HG03159 (cell line): ENCODE measurements at regions not wholly inside any gene's neighbourhood (a gene's known extent, or its start where the extent isn't known, plus 50 kb on each side); places are given as distances from the start of the nearest gene placed in this dataset.

ENCODE experiments used
- ATAC-seq: cut with Tn5 transposase; IDR thresholded peaks from one replicate; pipeline ENCODE4 v1.9.1; 2021; ENCODE audit warnings: mild to moderate bottlenecking, moderate library complexity; ENCODE audit not compliant: unreplicated experiment

DNA sequence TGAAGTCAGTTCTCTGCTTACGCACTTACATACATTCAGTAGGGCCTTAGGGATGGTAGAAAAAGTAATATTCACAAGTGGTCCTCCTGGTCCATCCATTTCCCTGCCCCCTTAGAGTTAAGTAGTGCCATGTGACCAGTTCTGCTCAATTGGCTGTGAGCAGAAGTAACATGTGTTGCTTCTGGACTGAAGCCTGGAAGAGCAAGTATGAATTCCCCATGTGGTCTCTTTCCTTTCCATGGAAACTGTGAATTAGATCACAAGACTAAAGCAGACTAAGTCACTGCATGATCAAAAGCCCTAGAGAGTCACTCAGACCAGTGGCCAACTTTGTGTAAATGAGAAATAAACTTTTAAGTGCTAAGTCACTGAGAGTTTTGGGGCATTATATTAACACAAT, 341.7 kb upstream of the CADM1 start:
- no peak for ATAC-seq

DNA sequence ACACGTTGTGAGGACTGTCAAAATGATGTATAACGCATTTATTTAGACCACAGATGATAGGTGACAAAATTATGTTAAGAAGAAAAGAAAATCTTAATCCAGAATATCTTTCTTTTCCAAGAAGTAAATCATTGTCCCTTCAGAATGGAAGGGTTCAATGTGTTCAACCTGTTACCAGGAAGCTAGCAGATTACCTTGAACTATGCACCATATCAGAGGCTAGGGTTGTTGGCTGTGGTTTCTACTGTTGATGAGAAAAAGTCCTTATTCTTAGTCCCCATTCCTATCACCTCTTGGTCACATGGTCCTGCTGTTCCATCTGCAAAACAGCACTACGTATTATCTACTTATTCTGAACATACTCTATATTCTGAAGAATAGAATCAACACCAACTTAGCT, 339.5 kb upstream of the CADM1 start:
- no peak for ATAC-seq

DNA sequence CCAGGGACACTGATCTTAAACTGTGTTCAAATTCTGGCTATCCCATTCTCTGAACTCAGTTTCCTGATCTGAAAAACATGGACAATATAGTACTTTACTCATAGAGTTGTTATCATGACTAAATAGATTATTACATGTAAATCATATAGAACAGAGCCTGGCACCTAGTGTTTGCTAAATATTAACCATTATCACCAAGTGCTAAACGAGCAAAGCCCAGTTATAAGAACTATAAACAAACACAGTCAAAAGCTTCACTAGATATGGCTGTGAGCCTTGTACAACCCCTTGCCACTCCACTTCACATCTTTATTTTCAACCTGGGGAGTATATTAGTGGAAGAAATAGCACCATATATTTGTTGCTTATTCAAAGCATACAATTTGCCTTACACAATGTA, 338.9 kb upstream of the CADM1 start:
- ATAC-seq = no peak

DNA sequence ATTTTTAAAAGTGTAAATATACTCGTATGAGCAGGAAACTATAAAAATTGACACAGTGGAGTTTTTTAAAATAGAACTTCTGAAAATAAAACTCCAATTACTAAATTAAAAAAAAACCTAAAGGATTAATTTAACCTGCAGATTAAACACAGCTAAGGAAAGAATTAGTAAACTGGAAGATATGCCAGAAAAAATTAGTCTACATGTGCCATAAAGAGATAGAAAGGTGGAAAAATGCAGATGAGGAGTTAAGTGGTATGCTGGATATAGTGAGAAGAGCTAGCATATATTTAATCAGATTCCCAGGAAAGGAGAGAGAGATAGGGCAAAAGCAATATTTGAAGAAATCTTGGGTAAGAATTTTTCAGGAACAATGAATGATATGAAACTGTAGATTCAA, 315.8 kb upstream of the CADM1 start:
- no peak for ATAC-seq

DNA sequence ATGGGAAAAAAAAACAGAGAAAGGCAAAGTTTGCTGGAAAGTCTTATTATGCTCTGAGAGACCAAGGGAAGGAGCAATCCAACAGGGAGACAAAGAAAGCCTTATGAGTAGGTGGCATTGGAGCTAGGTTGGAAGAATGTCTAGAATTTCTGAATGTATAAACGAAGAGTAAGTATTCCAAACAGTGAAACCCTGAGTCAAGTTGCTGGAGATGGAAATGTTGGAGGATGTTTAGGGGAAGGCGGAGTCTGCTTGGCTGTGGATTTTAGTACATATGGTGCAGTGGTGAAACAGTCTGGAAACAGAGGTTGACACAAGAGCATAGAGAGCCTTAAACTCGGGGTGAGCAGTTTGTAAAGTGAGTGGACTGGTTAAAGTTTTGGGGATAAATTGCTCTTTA, 314.8 kb upstream of the CADM1 start:
- ATAC-seq = no peak

DNA sequence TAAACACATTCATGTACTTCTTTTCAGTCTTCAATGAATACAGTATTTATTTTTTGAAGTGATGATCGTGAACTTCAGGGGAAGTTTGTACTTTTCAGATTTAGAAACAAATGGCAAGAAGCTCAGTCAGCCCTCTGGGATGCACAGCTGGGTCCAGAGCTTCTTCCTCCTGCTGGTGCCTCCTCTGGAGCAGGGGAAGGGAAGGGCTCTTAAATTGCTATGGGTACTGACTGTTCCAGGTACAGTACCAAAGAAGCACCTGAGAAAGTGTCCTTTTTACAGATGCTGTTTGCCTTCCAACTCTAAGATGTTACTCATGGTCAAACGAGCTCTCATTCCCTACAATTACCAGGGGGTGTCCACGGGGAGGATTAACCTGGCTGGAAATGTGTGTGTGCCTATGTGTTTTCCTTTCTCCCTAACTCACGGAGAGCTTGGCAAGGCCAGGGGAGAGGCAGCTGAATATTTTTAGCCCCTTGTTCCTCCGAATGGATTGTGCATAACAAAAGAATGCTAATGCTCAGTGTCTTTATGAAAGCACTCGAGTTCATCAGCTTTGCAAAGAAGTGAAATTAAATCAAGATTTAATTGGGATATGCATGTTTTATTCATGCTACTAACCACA, 313.7 kb upstream of the CADM1 start:
- ATAC-seq = no peak

DNA sequence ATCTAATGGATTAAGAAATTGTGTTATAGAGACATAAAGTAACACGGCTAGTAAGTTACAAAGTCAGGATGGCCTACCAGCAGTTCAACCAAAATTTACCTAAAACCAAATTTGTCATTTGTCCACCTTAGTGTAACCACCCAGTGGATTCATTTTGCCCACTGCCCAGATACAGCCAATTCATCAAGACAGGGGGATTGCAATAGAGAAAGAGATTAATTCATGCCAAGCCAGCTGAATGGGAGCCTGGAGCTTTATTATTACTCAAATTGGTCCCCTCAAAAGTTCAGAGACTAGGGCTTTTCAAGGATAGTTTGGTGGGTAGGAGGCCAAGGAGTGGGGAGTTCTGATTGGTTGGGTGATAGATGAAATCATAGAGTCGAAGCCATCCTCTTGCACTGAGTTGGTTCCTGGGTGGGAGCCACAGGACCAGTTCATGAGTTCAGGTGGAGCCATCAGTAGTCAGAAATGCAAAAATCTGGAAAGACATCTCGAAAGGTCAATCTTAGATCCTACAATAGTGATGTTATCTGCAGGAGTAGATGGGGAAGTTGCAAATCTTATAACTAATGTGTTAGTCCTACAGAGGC, 304.2 kb upstream of the CADM1 start:
- no peak for ATAC-seq

DNA sequence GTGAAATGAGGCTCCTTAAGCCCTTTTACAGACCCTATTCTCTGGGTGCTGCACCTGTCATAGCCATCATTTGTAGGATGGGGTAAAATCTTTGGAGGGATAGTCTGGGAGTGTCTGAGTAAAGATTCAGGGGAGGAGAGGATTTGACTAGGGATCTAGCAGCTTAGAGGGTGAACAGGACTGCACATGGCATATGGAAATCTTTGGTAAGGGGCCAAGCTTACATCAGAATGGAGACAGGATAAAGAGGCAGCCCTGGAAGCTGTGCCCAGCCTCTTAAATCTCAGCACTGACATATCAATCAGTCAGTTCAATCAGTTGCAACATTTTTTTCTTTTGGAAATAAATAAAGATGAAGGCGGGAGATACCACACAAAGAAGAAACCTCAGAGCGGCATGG, 301.8 kb upstream of the CADM1 start:
- no peak for ATAC-seq

DNA sequence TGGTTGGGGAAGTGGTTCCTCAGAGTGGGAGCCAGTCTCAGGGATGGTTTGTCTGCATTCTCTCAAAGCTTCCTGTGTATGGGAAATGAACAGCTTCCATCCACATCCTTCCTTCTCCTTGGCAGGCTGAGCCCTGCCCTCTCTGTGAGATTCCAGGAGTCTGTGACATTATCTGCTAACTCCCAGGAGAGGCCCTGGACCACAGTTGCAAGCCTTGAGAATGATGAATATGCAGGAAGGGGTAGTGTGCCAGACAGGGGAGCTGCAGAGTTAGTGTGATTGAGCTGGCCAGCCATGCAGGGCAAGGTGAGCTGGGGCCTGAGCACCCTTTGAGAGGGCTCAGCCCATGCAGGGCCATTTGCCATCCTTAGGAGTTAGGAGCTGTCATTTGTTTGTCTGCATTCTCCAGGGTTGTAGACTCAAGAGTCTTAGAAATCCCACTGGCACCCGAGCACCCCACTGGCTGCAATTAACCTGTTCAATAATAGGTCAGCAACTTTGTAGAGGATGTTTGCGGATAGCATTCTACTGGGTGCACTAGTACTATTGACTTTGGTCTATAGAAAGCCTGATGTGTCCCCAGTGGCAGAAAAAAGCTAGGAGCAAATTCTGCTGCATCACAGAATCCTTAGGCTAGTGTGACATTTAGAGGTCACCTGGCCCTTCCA, 299.0 kb upstream of the CADM1 start:
- ATAC-seq = no peak

DNA sequence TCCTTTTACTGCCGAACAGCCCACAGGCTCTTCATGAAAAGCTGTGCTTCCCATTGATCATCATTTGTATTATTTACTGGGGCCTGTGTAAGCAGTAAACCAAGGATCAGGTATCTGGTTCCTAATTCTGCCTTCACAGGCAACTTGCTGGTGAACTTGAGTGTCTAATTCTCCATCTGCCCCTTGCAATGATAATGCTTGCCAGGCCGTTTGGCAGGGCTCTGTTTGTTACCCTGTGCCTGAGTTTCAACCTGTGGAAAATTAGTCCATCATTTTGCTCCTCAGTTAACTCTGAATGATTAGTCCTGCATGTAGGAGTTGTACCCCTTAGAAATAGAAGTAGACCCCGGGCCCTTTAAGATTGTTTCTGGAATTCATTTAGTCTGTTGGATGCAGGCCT, 298.4 kb upstream of the CADM1 start:
- ATAC-seq = no peak

DNA sequence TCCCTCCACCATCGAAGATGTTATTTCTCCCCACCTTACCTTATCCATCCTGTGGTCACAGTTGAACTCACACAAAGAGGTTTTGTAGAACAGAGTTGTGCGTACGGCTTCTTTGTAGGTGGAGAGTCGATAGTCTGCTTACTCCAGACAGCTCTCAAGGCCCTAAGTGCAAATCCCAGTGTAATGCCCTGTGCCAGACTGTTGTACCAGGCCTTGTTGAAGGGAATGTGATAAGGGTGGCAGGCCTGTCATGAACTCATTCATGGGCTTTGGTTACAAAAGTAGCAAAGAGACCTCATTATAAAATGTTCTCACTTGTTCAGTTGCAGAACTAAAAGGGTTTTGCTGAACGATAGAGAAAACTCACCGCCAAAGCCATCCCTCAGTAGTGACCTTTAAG, 288.7 kb upstream of the CADM1 start:
- ATAC-seq = no peak

DNA sequence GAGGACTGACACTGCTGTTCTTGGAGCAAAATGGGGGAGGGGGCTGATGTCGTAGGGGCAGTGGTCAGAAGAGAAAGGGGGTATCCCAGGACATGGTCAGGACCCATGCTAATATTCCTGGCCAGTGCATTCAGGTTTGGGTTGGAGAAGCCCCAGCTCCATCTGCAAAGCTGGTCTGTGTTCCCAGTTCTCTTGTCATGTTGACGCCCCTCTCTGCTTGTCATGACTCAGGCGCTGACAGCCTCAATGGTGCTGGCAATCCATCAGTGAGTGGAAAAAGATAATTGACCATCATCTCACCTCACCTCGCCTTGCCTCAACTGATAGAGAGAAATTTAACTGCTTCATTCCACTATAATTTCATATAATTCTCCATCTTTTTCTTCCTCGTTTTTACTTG, 283.1 kb upstream of the CADM1 start:
- ATAC-seq = no peak

DNA sequence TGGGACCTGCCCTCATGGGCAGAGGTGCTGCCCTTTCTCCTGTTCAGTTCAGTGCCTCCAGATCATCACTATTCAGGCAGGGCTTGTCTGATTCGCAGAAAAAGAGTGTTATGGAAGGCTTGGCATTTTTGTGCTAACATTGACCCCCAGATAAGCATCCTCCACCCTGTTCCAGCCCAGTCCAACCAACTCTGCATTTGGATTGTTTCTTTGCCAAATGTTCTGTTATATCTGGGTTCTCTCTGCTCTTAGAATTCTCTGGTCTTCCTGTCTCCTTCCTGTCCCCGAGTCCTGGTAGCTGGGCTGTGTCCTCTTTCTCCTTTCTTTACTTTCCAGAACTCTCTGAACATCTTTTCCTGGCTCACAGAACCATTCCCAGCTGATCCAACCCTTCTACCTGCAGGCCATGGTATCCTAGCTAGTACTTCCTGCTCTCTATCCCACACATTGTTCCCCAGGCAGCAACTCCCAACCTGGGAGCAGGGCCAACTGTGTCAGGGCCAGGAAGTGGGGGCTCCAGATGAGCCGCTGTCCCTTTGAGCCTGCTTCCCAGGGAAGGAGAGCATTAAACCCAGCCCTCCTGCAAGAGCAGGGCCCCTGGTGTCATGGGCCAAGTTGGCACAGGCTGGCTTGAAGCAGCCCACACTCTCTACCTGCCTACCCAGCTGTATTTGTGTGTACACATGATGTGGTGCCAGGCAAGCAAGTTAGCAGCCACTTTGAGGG, 280.7 kb upstream of the CADM1 start:
- ATAC-seq = no peak

DNA sequence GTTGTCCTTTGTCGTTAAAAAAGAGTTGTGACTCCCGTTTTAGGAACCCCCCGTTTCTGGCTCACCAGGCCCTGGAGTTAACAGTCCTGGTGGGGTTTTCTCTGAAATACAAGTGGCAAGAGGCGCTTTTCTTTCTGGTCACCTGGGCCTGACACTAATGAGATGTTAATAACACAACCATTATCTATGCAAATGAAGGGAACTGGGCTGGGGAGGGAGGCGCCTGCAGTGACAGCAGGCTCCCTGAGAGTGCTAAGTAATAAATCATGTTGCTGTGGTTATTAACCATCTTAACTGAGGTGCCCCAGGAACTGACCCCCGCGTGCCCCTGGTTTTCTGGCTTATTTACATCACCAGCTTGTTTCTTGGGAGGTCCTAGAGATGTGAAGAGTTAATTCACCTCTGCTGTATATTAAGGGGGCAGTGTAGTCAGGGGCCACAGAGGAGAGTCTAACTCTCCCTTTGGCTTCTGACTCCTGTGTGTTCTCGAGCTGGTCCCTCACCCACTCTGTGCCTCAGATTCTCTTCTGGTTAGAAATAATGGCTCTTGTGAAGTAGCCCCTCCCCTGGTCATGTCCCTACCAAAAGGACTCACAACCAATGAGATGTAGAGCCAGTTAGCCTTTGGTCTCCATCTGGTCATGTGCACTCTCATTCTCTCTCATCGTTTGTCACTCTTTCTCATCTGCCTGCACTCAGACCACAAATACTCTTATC, 276.6 kb upstream of the CADM1 start:
- ATAC-seq = no peak

DNA sequence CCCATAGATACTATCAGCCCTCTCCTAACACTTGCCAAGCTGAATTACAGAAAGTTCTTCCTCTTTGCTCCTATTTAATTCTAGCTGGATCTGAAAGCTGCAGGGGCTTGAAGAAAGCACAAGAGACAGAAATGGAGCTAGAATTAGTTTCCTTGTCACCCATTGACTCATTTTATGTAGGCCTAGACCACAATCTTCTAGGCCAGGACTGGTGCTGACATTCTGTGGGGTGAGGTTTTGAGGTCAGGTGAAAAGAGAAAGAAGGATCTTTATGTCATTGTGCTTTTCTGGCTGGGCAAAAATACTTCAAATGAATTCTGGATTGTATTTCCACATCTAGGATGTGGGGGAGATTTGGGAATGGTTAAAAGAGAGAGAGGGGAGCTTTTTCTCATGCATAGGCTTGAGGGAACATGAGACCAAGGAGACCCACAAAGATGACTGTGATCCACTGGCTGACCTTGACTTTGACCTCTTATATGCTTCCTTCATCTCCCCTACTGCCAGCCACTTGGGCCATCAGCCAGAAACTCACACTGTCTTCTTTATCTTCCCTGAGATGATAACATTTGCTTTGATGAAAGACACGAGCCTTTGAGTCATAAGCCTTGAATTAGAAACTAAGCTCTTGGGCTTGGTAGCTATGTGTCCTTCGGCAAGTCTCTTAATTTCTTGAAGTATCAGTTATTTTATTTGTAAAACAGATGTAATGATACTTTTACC, 274.9 kb upstream of the CADM1 start:
- no peak for ATAC-seq

DNA sequence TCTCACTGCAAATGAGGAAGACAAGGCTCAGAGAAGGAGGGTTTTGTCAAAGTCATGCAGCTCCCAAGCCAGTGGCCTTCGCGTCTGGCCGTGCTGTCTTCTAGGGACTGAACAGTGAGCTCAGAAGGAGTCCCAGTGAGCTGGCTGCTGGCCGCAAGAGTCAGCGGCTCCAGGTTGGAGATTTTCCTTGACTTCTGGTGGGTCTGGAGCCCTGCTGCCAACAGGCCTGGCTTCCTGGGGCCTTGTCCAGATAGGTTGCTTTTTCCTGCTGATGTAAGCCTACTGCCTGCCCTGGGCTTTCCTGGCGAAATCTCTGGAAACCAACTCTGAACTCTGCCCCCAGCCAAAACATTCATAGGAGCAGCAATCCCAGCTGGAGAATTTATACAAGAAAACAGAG, 272.7 kb upstream of the CADM1 start:
- ATAC-seq = no peak

DNA sequence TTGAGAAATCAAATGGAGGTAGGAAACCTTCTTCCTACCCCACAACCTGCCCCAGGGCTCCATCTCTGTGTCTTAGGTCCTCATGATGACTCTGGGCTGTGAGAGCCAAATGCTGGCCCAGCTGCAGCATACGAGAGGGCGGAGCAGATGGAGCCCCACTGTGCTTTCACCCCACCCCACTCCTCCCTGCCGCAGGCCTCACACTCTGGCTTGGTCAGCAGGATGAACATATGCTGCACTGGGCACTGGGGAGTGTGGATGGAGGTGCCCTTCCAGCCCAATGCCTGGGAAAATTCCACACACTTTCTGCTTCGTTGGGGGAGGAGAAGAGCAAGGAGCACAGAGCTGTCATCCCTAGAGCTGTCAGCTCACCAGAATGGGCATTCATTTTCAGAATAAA, 271.6 kb upstream of the CADM1 start:
- ATAC-seq = no peak

DNA sequence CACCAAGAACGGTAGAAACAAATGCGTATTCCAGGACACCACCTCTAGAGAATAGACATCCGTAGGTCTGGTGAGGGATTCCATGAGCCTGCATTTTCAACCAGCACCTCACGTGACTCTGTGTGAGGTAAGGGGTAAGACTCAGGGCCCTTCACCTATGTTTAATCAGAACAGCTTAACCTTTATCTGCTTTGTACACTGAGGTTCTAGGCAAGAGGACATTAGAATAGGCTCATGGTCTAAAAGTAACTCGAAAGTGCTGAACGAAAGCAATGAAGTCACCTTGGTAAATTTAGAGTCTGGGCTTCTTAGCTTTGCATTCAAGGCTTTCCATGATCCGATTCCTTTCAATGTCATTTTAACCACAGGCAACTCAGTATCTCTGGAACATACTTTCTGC, 270.5 kb upstream of the CADM1 start:
- ATAC-seq = no peak

DNA sequence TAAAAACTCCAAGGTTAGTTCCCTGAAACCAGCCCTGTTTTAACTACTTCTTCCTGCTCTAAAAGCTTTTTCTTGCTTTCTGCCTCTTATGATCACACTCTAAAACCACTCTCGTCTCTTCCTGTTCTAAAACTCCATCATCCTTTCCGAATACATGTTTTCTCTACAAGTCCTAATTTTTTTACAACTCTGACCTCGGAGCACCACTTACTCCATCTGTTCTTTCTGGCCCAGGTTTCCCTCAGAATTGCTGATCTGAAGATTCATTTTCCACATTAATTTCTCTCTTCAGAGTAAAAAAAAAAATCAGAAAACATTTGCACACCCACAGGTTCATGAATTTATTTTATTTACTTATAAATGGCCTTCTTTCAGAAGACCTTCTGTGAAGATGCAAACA, 265.7 kb upstream of the CADM1 start:
- ATAC-seq = no peak

DNA sequence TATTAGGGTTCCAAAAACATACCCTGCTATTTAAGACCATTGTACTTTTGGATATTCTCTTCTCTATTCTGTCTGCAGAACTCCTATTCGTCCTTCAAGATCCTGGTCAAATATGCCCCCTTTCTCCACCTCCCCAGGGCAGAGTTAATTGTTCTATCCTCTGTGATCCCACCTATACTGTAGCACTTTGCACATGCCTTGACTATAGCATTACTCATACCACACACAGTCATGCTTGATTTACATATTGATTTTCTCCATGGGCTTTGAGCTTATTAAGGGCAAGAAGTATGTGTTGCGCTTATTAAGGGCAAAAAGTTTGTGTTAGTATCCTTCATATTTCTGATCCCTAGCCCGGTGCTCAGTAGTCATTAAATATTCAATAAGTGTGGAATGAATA, 263.7 kb upstream of the CADM1 start:
- ATAC-seq = no peak
